GM06990 (cell line): ENCODE measurements at regions not wholly inside any gene's neighbourhood (a gene's known extent, or its start where the extent isn't known, plus 50 kb on each side); places are given as distances from the start of the nearest gene placed in this dataset.
A peak's percentile ranks its signal among the peaks of the same experiment; 100 is the strongest.

ENCODE experiments used
- DNase-seq: peaks from one replicate; pipeline ENCODE4 v3.0.0-alpha.2; 2011; ENCODE audit not compliant: insufficient read length; ENCODE audit errors: extremely low read depth
- H3K27me3 ChIP-seq: replicated peaks from 2 replicates; pipeline ENCODE4 v1.6.0; 2011; ENCODE audit warnings: low read length; ENCODE audit not compliant: control insufficient read depth, insufficient read depth
- H3K36me3 ChIP-seq: 2 replicates; pipeline ENCODE4 v1.5.1; 2011; ENCODE audit warnings: low read length; ENCODE audit not compliant: control insufficient read depth, insufficient read depth
- H3K4me3 ChIP-seq: replicated peaks from 2 replicates; pipeline ENCODE4 v1.5.1; 2011; ENCODE audit warnings: low read depth, mild to moderate bottlenecking, control low read depth, low read length
- CTCF ChIP-seq: IDR thresholded peaks from 2 replicates; pipeline ENCODE4 v1.5.1; 2011; ENCODE audit warnings: low read length, control low read depth, mild to moderate bottlenecking, inconsistent platforms; ENCODE audit not compliant: insufficient read depth, poor library complexity, severe bottlenecking

GRCh38 chr3:180199417-180199995 is 162.8 kb upstream of the PEX5L start:
- no peaks in the 10 kb centered on the region for H3K27me3 ChIP-seq
- no peak for TF ChIP-seq CTCF
- H3K4me3 ChIP-seq, result no peak overlapping the region
- H3K36me3 ChIP-seq, result no peaks in the 10 kb centered on the region
- DNase-seq, result no peak

- no peak for DNase-seq
- no peak for TF ChIP-seq CTCF
- no peaks in the 10 kb centered on the region; the same call in 1 of the 2 replicates for H3K27me3 ChIP-seq
- no peaks in the 10 kb centered on the region for H3K36me3 ChIP-seq
- H3K4me3 ChIP-seq, result no peak overlapping the region
Measured at GRCh38 chr3:180215866-180216265, 179.1 kb upstream of the PEX5L start.

- TF ChIP-seq CTCF, result no peak
- no peak for DNase-seq
- no peaks in the 10 kb centered on the region for H3K27me3 ChIP-seq
- H3K36me3 ChIP-seq, result no peaks in the 10 kb centered on the region
- no peak overlapping the region for H3K4me3 ChIP-seq
Measured at GRCh38 chr3:180223268-180223667, 186.5 kb upstream of the PEX5L start.

- no peaks in the 10 kb centered on the region for H3K27me3 ChIP-seq
- no peak overlapping the region for H3K4me3 ChIP-seq
- no peak for TF ChIP-seq CTCF
- no peaks in the 10 kb centered on the region for H3K36me3 ChIP-seq
- peak; percentile 2 for DNase-seq
Measured at GRCh38 chr3:180229113-180229512, 192.4 kb upstream of the PEX5L start.

- no peaks in the 10 kb centered on the region for H3K36me3 ChIP-seq
- H3K4me3 ChIP-seq, result no peak overlapping the region
- H3K27me3 ChIP-seq, result no peaks in the 10 kb centered on the region
- no peak for TF ChIP-seq CTCF
- DNase-seq, result no peak
Measured at GRCh38 chr3:180239939-180240338, 203.2 kb upstream of the PEX5L start.

GRCh38 chr3:180246688-180247195 is 210.0 kb upstream of the PEX5L start:
- Histone ChIP-seq H3K27me3 (no peaks in the 10 kb centered on the region), H3K36me3 (no peaks in the 10 kb centered on the region), H3K4me3 (no peak overlapping the region)
- TF ChIP-seq CTCF, result no peak
- no peak for DNase-seq
